AG04450 (cell line): ENCODE measurements at regions not wholly inside any gene's neighbourhood (a gene's known extent, or its start where the extent isn't known, plus 50 kb on each side); places are given as distances from the start of the nearest gene placed in this dataset.

Source experiments
- CTCF ChIA-PET: fragments of 300-600, 350-600 bp; formaldehyde crosslinking; extraction: SDS; loops from one replicate; lab custom pipeline; 2022; ENCODE audit warnings: antibody characterized with exemption, inconsistent platforms; lab: Charles Lee
- POLR2A ChIA-PET: fragments of 350-600 bp; formaldehyde crosslinking; extraction: SDS; loops from one replicate; lab custom pipeline; 2021; ENCODE audit warnings: antibody characterized with exemption, inconsistent platforms; lab: Yijun Ruan, JAX
- DNase-seq: peaks from one replicate; pipeline ENCODE4 v3.0.0-alpha.2; 2011; ENCODE audit warnings: low read depth, low spot score
- H3K27ac ChIP-seq: one replicate; pipeline ENCODE4 v1.5.1; 2012; ENCODE audit warnings: low read depth, low read length, control low read depth
- H3K27me3 ChIP-seq: one replicate; pipeline ENCODE4 v1.6.0; 2012; ENCODE audit warnings: low read length; ENCODE audit not compliant: control insufficient read depth, insufficient read depth
- H3K4me3 ChIP-seq: 2 replicates; pipeline ENCODE4 v1.5.1; 2011; ENCODE audit warnings: mild to moderate bottlenecking, low read depth, low read length, control low read depth
- H3K9me3 ChIP-seq: 2 replicates; pipeline ENCODE4 v1.5.1; 2012; ENCODE audit warnings: low read length; ENCODE audit not compliant: control insufficient read depth, insufficient read depth
- CTCF ChIP-seq: IDR thresholded peaks from 2 replicates; pipeline ENCODE4 v1.5.1; 2011; ENCODE audit warnings: low read depth, low read length, control low read depth, inconsistent platforms

GRCh38 chr13:105220063-105220462 is 1315.4 kb downstream of the EFNB2 start:
- H3K27ac ChIP-seq, result no peak overlapping the region
- ChIA-PET POLR2A (no interaction called here), CTCF (interaction anchor here (1.9 kb wide), 1 partner anchor 18 kb away, joined by 6 read pairs; no protein-coding TSS in a partner anchor)
- no peak for TF ChIP-seq CTCF
- no peaks in the 10 kb centered on the region for H3K27me3 ChIP-seq
- DNase-seq, result no peak
- H3K9me3 ChIP-seq, result no peaks in the 10 kb centered on the region
- H3K4me3 ChIP-seq, result no peak overlapping the region

GRCh38 chr13:105219651-105220050 is 1315.8 kb downstream of the EFNB2 start:
- H3K27me3 ChIP-seq, result no peaks in the 10 kb centered on the region
- no peak for TF ChIP-seq CTCF
- no peak overlapping the region for H3K27ac ChIP-seq

GRCh38 chr13:105213512-105213911 is 1322.0 kb downstream of the EFNB2 start:
- Histone ChIP-seq H3K27ac (no peak overlapping the region), H3K9me3 (no peaks in the 10 kb centered on the region), H3K27me3 (no peaks in the 10 kb centered on the region), H3K4me3 (no peak overlapping the region)
- DNase-seq, result no peak
- TF ChIP-seq CTCF, result no peak
- ChIA-PET CTCF (no interaction called here), POLR2A (no interaction called here)

More at GRCh38 chr13:105219651-105220050, 1315.8 kb downstream of the EFNB2 start:
- Histone ChIP-seq H3K4me3 (no peak overlapping the region), H3K9me3 (no peaks in the 10 kb centered on the region)
- ChIA-PET CTCF (interaction anchor here (1.9 kb wide), 1 partner anchor 17 kb away, joined by 6 read pairs; no protein-coding TSS in a partner anchor), POLR2A (no interaction called here)
- DNase-seq, result no peak

GRCh38 chr13:105207572-105208293 is 1327.7 kb downstream of the EFNB2 start:
- ChIA-PET CTCF (interaction anchor here (0.8 kb wide), 1 partner anchor 10 kb away, joined by 3 read pairs; no protein-coding TSS in a partner anchor), POLR2A (no interaction called here)
- Histone ChIP-seq H3K27me3 (no peaks in the 10 kb centered on the region), H3K4me3 (no peak overlapping the region), H3K27ac (no peak overlapping the region), H3K9me3 (no peaks in the 10 kb centered on the region)
- DNase-seq, result no peak
- peak; percentile 26; the same call in 1 of the 2 replicates for TF ChIP-seq CTCF

GRCh38 chr13:105202354-105202753 is 1333.1 kb downstream of the EFNB2 start:
- Histone ChIP-seq H3K9me3 (no peaks in the 10 kb centered on the region), H3K27ac (no peak overlapping the region), H3K27me3 (no peaks in the 10 kb centered on the region), H3K4me3 (no peak overlapping the region)
- ChIA-PET POLR2A (no interaction called here), CTCF (interaction anchor here (0.6 to 1.4 kb wide), 13 partner anchors 9 to 675 kb away, joined by 3 to 11 read pairs (median 3); no protein-coding TSS in a partner anchor)
- DNase-seq, result no peak
- peak; percentile 71 for TF ChIP-seq CTCF
